Renal pelvis (tissue), 1 donor: ENCODE measurements at regions not wholly inside any gene's neighbourhood (a gene's known extent, or its start where the extent isn't known, plus 50 kb on each side); places are given as distances from the start of the nearest gene placed in this dataset.

Source experiments
- DNase-seq: peaks from one replicate; pipeline ENCODE4 v3.0.0-alpha.2; 2013

GRCh38 chr10:61000769-61001730 lies 57.1 kb upstream of the RHOBTB1 start:
- peak; percentile 33 for DNase-seq

DNA sequence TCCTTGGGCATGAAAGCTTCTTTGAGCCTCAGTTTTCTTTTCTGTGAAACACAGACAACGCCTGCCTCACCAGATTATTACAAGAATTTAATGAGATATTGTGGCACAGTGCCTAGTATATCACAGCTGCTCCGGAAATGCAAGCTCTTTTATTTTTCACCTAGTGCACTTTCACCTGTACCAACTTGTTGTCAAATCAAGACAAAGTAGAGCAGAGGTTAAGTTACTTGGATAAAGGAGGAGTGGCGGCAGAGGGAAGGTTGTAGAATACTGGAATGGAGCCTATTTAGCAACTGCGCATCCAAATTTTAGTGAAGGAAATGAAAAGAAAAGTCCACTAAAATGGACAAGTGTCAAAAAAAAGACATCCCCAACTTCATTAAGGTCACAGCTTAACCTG lies 54.9 kb upstream of the RHOBTB1 start:
- DNase-seq = no peak

DNA sequence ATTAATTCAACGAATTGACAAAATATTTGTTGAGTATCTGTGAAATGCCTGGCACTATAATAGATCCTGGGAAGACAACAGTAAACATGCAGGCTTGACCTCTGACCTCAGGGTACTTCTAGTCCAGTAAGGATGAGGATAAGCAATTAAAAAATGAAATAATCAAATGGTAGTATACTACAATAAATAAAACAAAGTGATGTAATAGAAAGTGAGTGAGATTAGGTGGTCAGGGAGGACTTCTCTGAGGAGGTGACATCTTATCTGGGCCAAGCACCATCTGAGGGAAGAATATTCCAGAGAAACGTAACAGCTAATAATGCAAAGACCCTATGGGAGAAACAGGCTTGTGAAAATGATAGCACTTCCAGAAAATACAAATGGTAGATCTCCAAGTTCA lies 50.1 kb upstream of the RHOBTB1 start:
- no peak for DNase-seq
